ENCODE measurements at regions not wholly inside any gene's neighbourhood (a gene's known extent, or its start where the extent isn't known, plus 50 kb on each side); places are given as distances from the start of the nearest gene placed in this dataset.

DNA sequence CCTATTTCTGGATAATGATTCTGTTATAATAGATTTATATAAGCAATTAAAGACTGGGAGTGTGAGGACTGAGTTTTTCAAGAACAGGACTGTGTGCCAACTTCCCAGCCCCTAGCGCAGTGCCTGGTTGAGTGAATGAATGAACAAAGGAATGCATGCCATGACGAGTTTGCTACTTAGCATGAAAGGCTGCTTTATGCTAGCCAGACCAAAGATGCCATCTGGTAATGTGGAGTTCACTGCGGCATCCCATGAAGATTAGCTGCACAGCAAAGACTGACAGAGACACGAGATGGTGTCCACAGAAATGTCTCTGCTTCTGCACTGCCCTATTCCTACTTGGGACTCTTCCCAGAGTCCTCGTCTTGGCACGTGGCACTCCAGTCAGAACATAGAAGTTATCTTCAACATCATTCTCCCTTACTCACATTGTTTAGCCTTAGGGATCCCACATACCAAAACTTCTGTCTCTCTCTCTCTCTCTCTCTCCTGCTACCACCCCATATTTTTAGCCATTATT lies 283.9 kb upstream of the CTNNB1 start:
- TF ChIP-seq EZH2phosphoT487 (IDR thresholded peaks at IDR 0.05; ENCODE audit: low read depth, severe bottlenecking, unreplicated experiment) (no peak), EZH2 (IDR thresholded peaks at IDR 0.05; ENCODE audit: borderline replicate concordance) (no peak)
- TF ChIP-seq, protein P1, sequence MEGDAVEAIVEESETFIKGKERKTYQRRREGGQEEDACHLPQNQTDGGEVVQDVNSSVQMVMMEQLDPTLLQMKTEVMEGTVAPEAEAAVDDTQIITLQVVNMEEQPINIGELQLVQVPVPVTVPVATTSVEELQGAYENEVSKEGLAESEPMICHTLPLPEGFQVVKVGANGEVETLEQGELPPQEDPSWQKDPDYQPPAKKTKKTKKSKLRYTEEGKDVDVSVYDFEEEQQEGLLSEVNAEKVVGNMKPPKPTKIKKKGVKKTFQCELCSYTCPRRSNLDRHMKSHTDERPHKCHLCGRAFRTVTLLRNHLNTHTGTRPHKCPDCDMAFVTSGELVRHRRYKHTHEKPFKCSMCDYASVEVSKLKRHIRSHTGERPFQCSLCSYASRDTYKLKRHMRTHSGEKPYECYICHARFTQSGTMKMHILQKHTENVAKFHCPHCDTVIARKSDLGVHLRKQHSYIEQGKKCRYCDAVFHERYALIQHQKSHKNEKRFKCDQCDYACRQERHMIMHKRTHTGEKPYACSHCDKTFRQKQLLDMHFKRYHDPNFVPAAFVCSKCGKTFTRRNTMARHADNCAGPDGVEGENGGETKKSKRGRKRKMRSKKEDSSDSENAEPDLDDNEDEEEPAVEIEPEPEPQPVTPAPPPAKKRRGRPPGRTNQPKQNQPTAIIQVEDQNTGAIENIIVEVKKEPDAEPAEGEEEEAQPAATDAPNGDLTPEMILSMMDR (IDR thresholded peaks at IDR 0.05; ENCODE audit: poor library complexity): no peak

Measured in hepatocyte (in vitro differentiated cells).